ENCODE measurements at regions not wholly inside any gene's neighbourhood (a gene's known extent, or its start where the extent isn't known, plus 50 kb on each side); places are given as distances from the start of the nearest gene placed in this dataset.

GRCh38 chr2:226680719-226681118 lies 118.9 kb downstream of the IRS1 start:
- no peak for DNase-seq

- DNase-seq, result no peak
Measured at GRCh38 chr2:226679389-226680065, 120.1 kb downstream of the IRS1 start.

GRCh38 chr2:226678422-226678821 lies 121.2 kb downstream of the IRS1 start:
- DNase-seq, result no peak

- DNase-seq, result no peak
Measured at GRCh38 chr2:226677080-226677479, 122.5 kb downstream of the IRS1 start.

GRCh38 chr2:226676618-226677017 lies 123.0 kb downstream of the IRS1 start:
- no peak for DNase-seq

- DNase-seq, result no peak
Measured at GRCh38 chr2:226674123-226674522, 125.5 kb downstream of the IRS1 start.

GRCh38 chr2:226673314-226673723 lies 126.3 kb downstream of the IRS1 start:
- no peak for DNase-seq

GRCh38 chr2:226671141-226671676 lies 128.4 kb downstream of the IRS1 start:
- DNase-seq, result no peak

- DNase-seq, result no peak
Measured at GRCh38 chr2:226669905-226670304, 129.7 kb downstream of the IRS1 start.

- DNase-seq, result no peak
Measured at GRCh38 chr2:226669249-226669648, 130.4 kb downstream of the IRS1 start.

- DNase-seq, result no peak
Measured at GRCh38 chr2:226667736-226668135, 131.9 kb downstream of the IRS1 start.

GRCh38 chr2:226665306-226665831 lies 134.3 kb downstream of the IRS1 start:
- DNase-seq, result no peak

- DNase-seq, result no peak
Measured at GRCh38 chr2:226664661-226665060, 135.0 kb downstream of the IRS1 start.

GRCh38 chr2:226664140-226664539 lies 135.5 kb downstream of the IRS1 start:
- DNase-seq, result no peak

- no peak for DNase-seq
Measured at GRCh38 chr2:226661789-226662545, 137.7 kb downstream of the IRS1 start.

- DNase-seq, result no peak
Measured at GRCh38 chr2:226660526-226660925, 139.1 kb downstream of the IRS1 start.

GRCh38 chr2:226660124-226660523 lies 139.5 kb downstream of the IRS1 start:
- DNase-seq, result no peak

GRCh38 chr2:226659410-226659809 lies 140.2 kb downstream of the IRS1 start:
- no peak for DNase-seq

GRCh38 chr2:226658555-226658954 lies 141.1 kb downstream of the IRS1 start:
- DNase-seq, result no peak

GRCh38 chr2:226657340-226658053 lies 142.1 kb downstream of the IRS1 start:
- DNase-seq, result no peak

GRCh38 chr2:226656367-226656766 lies 143.3 kb downstream of the IRS1 start:
- DNase-seq, result no peak

- no peak for DNase-seq
Measured at GRCh38 chr2:226655871-226656270, 143.7 kb downstream of the IRS1 start.
